ENCODE measurements at regions not wholly inside any gene's neighbourhood (a gene's known extent, or its start where the extent isn't known, plus 50 kb on each side); places are given as distances from the start of the nearest gene placed in this dataset.

- Histone ChIP-seq H3K4me1 (no peaks in the 10 kb centered on the region), H3K4me3 (no peak overlapping the region), H3K27ac (no peak overlapping the region), H3K9me3 (no peaks in the 10 kb centered on the region), H3K27me3 (no peaks in the 10 kb centered on the region), H3K36me3 (no peaks in the 10 kb centered on the region)
- ATAC-seq, result no peak
- intact Hi-C loops (cut with DNase I), result no loop called here
- TF ChIP-seq, protein P1, sequence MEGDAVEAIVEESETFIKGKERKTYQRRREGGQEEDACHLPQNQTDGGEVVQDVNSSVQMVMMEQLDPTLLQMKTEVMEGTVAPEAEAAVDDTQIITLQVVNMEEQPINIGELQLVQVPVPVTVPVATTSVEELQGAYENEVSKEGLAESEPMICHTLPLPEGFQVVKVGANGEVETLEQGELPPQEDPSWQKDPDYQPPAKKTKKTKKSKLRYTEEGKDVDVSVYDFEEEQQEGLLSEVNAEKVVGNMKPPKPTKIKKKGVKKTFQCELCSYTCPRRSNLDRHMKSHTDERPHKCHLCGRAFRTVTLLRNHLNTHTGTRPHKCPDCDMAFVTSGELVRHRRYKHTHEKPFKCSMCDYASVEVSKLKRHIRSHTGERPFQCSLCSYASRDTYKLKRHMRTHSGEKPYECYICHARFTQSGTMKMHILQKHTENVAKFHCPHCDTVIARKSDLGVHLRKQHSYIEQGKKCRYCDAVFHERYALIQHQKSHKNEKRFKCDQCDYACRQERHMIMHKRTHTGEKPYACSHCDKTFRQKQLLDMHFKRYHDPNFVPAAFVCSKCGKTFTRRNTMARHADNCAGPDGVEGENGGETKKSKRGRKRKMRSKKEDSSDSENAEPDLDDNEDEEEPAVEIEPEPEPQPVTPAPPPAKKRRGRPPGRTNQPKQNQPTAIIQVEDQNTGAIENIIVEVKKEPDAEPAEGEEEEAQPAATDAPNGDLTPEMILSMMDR (IDR thresholded peaks at IDR 0.05), result no peak
- DNase-seq, result no peak
Measured at GRCh38 chr4:56195025-56195424, 192.3 kb downstream of the AASDH start.

GRCh38 chr4:56191534-56191933 lies 195.8 kb downstream of the AASDH start:
- Histone ChIP-seq H3K4me1 (no peaks in the 10 kb centered on the region), H3K36me3 (no peaks in the 10 kb centered on the region), H3K4me3 (no peak overlapping the region), H3K27me3 (no peaks in the 10 kb centered on the region), H3K9me3 (no peaks in the 10 kb centered on the region), H3K27ac (no peak overlapping the region)
- intact Hi-C loops (cut with DNase I), result no loop called here
- TF ChIP-seq, protein P1 (IDR thresholded peaks at IDR 0.05), result no peak
- ATAC-seq (no peak), DNase-seq (no peak)

DNA sequence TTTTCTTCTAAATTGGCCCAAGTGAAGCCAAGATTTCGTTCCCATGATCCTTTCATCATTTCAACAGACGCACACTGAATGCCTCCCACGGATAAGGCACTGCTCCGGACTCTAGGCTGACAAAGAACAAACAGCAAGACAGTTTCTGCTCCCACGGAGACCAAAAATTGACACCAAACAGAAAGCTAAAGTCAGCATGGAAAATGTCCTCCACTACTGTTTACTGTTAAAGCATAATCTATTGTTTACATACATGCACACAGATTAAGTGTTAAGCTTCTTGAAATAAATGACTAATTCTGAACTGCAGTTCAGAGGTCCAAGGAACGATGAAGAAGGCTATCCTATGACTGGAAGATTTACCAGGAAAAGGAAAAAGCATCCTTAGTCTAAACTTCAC lies 199.6 kb downstream of the AASDH start:
- ATAC-seq, result no peak
- Histone ChIP-seq H3K9me3 (no peaks in the 10 kb centered on the region), H3K4me3 (no peak overlapping the region), H3K27ac (no peak overlapping the region), H3K4me1 (no peaks in the 10 kb centered on the region), H3K27me3 (no peaks in the 10 kb centered on the region), H3K36me3 (no peaks in the 10 kb centered on the region)
- intact Hi-C loops (cut with DNase I), result no loop called here
- DNase-seq, result no peak
- TF ChIP-seq, protein P1 (IDR thresholded peaks at IDR 0.05), result no peak

DNA sequence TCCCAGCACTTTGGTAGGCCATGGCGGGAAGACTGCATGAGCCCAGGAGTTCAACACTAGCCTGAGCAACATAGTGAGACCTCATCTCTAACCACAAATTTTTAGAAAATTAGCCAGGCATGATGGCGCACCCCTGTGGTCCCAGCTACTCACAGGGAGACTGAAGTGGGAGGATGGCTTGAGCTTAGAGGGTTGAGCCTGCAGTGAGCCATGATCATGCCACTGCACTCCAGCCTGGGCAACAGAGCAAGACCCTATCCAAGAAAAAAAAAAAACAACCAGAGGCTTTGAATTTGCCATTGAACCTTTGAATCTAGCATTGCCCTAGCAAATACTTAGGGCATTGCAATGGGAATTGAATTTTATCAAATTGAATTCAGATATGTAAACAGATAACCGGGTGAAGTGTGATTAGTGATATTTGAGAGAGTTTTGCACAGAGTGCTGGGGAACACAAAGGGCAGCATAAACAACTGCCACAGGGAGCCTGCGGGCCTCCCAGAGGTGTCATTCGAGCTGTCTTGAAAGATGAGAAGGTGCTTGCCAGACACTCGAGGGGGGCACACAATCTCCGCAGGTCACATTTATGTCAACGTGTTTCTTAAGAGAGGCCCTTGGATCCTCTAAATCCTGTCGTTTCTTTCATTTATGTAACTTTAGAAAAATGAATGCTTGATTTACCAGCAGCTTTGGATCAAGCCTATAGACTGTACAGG lies 200.3 kb downstream of the AASDH start:
- TF ChIP-seq, protein P1 (IDR thresholded peaks at IDR 0.05), result no peak
- Histone ChIP-seq H3K4me1 (no peaks in the 10 kb centered on the region), H3K27ac (no peak overlapping the region), H3K36me3 (no peaks in the 10 kb centered on the region), H3K9me3 (no peaks in the 10 kb centered on the region), H3K4me3 (no peak overlapping the region), H3K27me3 (no peaks in the 10 kb centered on the region)
- DNase-seq (no peak), ATAC-seq (no peak)
- intact Hi-C loops (cut with DNase I), result no loop called here

- no peak for ATAC-seq
- Histone ChIP-seq H3K4me1 (no peaks in the 10 kb centered on the region), H3K4me3 (no peak overlapping the region), H3K27me3 (no peaks in the 10 kb centered on the region), H3K9me3 (no peaks in the 10 kb centered on the region), H3K36me3 (no peaks in the 10 kb centered on the region), H3K27ac (no peak overlapping the region)
- no peak for DNase-seq
- TF ChIP-seq, protein P1 (IDR thresholded peaks at IDR 0.05), result no peak
- intact Hi-C loops (cut with DNase I), result no loop called here
Measured at GRCh38 chr4:56185901-56186300, 201.4 kb downstream of the AASDH start.

GRCh38 chr4:56184214-56184613 lies 203.1 kb downstream of the AASDH start:
- no peaks in the 10 kb centered on the region for H3K4me1 ChIP-seq
- H3K36me3 ChIP-seq, result no peaks in the 10 kb centered on the region
- no peaks in the 10 kb centered on the region for H3K27me3 ChIP-seq
- ATAC-seq (no peak), DNase-seq (no peak)
- intact Hi-C loops (cut with DNase I), result no loop called here
- H3K9me3 ChIP-seq, result no peaks in the 10 kb centered on the region
- H3K4me3 ChIP-seq, result no peak overlapping the region
- no peak overlapping the region for H3K27ac ChIP-seq
- TF ChIP-seq, protein P1 (IDR thresholded peaks at IDR 0.05), result no peak

Data from upper lobe of right lung (tissue), 1 donor.